DMS53 treated with DMSO at 0.1 percent for 48 hours (cell line): ENCODE measurements at regions not wholly inside any gene's neighbourhood (a gene's known extent, or its start where the extent isn't known, plus 50 kb on each side); places are given as distances from the start of the nearest gene placed in this dataset.

Source experiments
- DNase-seq: peaks from one replicate; lab custom pipeline; 2025; ENCODE audit not compliant: unreplicated experiment; lab: John Stamatoyannopoulos, UW

DNA sequence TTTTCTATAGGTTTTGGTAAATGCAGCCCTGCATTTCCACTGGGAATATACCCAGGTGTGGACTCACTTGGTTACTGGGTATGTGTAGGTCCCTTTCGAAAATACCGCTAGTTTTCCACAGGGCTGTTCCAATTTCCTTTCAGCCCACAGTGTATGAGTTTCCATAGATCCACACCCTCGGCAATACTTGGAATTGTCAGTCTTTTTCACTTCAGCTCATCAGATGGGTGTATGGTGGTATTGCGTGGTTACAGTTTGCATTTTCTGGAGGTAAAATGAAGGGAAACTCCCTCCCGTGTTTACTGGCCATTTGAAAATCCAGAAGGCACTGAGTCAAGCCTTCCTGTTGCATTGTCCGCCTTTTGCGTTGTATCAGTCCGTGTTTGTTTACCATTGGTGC lies 453.6 kb downstream of the CDH26 start:
- no peak for DNase-seq

DNA sequence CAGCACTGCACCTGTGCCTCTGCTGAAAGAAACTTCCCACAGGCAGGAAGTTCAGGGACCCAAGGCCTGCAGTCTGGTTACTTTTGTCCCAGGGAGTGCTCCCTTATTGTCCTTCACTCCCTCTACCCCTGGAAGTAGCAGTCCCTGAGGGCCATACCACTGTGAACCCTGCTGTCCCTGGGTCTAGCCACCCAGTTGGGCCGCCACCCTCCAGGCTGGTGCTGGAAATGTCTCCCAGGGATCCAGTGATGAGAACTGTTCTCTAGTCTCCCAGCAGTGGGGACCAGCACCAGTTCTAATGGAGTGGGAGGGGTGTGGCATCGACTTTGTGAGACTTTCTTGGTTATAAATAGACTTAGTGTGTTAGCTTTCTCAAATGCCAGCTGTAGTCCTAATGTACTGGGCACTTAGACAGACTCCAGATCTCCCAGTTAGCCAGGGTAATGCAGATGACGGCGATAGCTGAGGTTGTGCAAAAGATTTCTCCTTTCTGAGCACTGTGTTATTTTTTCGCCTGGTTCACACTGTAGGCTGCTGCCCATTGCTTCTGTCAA lies 462.5 kb downstream of the CDH26 start:
- no peak for DNase-seq

DNA sequence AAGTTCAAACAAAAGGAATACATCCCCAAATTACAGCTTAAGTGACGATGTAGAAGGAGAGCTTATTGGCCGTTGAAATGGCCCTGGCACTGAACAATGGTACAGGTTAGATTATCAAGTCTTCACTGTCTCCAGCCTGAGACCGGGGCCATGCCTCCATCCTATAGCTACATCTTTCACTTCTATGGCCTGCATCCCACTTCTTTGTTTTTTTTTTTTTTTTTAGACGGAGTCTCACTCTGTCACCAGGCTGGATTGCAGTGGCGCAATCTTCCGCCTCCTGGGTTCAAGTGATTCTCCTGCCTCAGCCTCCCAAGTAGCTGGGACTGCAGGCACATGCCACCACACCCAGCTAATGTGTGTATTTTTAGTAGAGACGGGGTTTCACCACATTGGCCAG lies 464.6 kb downstream of the CDH26 start:
- DNase-seq, result no peak

DNA sequence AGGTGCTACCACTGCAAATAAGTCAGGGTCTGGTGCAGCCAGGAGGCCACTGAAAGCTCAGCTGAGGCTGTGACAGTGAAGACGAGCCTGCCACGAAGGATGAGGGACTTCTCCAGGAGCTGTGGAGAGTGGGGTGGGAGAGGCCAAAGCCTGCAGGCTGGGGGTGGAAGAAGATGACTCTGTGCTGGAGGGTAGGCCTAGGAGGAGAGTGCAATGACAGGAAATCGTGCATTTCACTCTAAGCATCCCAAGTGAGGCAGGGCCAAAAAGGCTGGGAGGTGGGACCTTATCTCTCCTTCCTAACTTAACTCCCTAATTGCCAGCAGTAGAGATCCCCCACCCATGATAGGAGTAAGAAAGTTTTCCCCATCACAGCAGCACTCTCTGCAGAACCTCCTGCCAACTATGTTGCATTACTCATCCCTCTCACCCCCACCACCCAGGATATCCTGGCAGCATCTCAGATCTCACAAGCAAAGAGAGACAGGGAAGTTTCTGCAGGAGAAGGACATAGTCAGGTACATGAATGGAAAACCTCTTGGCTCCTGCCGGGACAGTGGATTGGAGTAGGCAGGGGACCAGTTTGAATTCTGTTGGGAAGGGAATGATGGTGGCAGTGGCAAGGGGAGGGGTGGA lies 466.2 kb downstream of the CDH26 start:
- no peak for DNase-seq

DNA sequence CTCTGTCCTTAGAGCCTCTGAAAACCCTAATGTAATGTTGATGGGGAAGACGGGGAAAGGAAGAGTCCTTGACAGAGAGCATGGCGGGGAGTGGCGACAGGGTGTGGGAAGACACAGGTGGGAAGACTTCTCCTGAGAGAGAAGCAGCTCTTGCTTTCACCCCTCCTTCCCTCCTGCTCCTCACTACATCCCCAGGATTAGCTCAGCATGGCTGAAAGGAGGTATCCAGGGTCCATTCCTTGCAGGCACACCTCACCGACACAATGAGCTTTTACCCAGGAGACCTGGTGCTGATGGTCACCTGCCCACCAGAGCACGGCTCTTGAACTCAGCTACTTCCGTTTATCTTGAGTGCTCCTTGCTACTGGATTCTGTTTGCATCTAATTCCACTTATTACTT lies 469.3 kb downstream of the CDH26 start:
- DNase-seq, result no peak

DNA sequence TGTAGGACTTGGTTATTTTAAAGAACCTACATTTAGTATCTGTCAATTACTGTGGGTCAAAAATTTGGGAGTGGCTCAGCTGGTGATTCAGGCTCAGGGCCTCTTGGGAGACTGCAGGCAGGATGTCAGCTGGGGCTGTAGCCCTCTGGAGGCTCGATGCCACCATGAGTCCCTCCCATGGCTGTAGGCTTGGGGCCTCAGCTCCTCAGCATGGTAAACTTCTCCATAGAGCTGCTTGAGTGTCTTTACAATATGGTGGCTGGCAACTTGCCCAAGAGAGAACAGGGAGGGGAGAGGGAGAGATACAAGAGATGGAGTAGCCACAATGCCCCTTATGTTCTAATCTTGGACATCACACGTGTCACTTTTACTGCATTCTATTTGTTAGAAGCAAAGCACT lies 470.4 kb downstream of the CDH26 start:
- DNase-seq, result no peak

DNA sequence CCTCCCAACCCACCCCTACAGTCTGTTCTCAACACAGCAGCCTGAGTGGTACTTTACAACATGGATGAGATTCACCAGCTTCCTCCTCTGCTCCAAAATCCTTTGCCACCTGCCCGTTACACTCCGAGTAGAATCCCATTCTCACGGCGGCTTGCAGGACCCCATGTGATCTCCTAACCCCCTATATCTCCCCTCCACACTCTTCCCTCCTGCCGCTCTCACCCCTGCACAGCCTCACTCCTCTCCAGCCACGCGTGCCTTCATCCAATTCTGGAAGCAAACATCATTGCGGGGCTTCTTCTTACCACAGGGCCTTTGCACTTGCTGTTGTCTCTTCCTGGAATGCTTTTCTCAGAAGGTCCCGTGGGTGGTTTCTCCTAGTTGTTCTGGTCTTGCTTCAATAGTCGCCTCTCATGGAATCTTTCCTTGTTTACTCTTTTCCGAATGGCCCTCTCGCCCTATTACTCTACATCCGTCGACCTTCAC lies 472.3 kb downstream of the CDH26 start:
- no peak for DNase-seq

DNA sequence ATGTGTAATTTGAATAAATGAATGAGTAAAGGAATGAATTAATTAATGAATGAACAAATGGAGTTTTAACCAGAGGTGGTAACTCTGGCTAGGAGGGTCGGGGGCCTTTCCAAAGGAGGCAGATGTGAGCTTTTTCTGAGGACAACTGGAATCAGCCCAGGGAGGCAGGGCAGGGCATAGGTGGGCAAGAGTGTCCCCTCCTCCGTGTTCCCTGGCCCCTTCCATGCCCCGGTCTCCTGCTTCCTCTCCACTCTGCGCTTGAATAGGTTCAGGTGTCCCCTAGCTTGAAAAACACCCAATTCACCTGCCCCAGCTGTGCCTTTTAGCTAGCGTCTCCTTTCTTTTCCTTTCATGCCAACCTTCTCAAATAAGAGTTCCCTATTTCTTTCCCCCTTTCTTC lies 473.1 kb downstream of the CDH26 start:
- DNase-seq, result no peak

DNA sequence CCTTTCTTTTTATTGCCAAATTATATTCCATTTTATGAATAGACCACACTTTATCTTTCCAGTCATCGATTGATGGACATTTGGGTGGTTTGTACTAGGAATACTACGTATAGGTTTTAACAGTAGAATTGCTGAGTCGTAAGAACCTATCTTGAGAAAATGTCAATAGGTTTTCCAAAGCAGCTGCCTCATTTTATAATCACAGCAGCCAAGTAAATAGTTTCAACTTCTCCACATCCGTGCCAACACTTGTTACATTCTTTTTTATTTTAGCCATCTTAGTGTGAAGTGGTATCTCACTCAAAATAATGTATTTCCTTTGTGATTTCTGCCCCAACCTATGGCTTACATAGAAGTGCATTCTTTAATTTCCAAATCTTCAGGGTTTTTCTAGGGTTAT lies 479.2 kb downstream of the CDH26 start:
- DNase-seq, result no peak

DNA sequence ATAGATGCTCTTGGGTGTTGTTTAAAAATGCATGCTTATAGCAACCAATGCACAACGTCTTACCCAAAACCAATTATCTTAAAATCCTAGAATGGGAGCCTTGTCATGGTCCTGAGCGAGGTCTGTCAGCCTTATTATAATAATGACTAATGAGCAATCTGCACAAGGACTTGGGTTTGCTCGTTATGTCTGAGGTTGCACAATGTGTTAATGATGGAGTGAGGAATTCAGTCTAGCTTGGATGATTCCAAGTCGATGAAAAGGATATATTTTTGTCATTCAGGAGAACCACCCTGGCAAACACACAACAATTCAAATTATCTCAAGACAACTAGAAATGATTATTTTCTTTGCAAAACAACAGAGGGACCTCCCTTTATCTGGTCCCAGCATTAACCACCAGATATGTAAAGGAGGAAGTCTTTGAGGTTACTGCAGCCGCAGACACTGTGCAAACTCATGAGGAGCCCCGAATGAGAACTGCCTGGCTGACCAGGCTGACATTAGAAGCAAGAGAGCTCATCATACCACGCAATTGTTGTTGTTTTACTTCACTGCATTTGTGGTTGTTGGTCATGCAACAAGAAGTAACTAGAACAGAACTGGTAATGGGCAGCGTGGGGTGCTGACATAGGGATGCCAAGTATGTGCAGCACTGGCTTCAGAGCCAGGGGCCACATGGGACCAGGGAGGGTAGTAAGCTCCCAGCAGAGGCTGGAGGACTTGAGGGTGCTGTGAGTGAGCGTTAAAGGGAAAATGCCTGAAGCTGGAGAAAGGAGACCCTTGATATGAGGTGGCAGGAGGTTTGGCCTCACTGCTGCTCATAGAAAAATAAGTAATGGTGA lies 488.3 kb downstream of the CDH26 start:
- no peak for DNase-seq

DNA sequence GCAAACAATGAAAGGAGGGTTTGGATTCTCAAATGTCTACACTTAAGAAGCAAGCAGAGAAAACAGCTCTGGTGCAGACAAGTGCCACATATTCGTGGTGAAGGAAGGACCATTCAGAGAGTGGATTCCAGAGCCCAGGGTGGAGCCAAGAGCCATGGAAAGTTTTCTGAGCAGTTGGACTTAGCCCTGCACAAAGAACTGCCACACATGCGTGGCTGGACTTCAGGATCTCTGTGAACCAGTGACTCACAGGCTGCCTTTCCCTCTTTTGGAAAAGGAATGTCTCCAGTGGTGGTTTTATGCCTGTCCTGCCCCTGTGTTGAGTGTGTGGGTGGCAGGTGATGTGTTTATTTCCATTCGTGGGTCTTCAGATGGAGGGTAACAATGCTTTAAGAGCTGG lies 489.5 kb downstream of the CDH26 start:
- DNase-seq, result no peak

DNA sequence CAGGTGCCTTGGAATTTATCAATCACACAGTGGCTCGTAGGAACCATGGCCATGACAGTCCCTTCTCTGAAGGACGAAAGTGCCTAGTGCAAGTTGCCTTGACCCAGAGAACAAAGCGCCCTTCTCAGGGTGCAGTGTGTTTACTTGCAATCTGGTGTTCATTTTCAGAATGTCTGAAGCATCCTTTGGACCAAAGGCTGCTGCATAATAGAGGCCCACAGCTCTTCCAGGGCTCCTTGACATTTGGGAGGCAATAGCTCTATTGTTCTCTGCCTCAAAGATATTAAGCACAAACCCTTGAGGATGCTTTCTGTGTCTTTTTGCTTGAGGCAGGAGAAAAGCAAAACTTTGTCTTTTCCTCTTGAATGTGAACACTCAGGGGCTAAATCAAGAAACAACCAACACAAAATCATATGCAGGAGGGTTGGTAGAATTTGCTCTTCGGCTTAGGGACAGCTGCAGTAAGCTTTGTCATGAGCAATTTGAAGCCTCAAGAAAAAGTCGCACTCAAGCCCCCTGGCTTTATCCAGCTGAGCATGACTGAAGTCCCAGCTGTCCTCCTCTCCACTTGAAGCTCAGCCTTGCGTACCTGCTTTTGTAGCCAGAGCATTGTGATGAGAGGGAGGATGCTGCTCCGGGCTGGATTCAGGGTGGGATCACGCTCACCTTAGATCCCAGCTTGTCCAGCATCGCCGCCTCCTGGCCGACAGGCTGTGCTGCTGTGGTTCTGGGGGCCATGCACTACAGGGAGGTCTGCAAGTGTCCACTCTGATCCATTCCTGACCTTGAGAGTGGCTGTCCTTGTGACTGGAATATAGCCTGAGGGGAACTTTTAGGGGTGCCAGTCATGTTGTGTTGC lies 495.4 kb downstream of the CDH26 start:
- DNase-seq, result no peak

DNA sequence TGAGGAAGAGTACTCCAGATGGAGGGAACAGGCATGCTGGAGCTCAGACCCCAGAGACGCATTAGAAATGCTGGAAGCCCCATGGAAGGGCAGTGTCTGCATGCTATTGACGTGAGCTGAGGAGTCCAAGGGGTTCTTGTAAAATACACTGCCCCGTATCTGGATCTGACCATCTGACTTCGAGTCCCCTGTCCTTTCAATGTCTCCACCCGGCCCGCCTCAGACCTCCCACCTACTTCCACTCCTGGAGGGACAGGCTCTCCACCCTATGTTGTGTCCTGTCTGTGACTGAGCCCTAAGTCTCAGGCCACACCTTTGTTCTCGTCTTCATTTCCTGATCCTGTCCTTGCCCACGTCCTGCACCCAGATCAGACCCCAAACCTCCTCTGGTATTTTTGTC lies 496.3 kb downstream of the CDH26 start:
- no peak for DNase-seq

DNA sequence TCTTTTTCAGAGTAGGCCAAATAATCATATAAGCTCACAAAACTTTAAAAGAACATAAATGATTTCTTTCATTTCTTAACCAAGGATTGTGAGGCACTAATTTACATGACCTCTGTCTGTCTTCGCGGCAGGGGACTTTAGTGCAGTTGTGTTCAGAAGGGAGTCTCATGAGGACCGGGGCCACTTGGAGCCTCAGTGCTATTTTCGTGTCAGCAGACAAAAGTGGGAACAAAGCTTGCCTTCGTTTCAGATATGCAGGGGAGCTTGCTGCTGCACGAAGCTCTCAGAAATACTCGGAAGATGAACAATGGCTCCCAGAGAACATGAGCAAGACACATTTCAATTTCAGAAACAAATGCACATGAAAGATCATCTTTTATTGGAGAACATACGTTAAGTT lies 497.0 kb downstream of the CDH26 start:
- DNase-seq, result no peak

DNA sequence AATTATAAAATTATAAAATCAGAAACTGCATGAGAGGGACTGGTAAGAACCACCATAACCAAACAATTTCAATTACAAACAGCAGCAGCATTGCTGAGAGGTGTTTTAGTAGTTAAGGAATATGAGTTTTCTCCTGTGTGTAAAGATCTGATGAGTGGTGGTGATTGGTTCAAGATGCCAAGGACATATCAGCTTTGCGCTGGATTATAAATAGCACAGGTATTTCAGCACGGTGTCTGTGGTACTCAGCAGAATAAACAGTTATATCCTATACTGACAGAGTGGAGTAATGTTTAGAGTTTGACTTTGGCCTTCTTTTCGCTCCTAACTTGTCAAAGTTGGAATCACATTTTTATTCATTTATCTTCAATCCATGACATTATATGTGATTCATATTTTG lies 501.0 kb downstream of the CDH26 start:
- no peak for DNase-seq

DNA sequence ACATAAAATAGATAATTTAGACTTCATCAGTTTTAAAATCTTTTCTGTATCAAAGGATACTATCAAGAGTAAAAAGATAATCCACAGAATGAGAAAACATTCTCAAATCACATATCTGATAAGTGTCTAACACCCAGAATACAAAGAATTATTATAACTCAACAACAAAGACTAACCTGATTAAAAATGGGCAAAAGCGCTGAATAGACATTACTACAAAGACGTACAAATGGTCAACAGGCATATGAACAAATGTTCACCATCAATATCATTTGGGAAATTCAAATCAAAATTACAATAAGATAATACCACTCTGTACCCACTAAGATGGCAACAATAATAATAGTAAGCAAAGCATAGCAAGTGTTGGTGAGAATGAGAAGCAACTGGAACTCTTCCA lies 503.8 kb downstream of the CDH26 start:
- no peak for DNase-seq

DNA sequence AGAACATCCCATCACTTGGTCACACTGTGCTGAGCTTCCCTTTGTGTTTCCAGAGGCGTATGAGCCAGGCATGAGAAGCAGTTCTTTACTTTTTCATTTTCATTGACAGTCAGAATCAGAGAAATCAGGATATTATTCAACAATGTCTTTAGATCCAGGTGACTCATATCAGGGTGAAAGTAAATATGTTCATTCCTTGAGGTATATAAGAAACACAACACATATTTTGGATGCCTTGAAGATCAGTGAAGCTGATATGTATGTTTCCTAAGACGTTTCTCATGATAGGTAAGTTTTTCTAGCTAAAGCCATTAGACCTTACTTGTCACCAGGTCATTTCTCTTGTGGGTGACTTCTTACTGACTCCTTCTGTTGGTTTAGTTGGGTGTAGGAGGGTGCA lies 505.6 kb downstream of the CDH26 start:
- DNase-seq, result no peak

DNA sequence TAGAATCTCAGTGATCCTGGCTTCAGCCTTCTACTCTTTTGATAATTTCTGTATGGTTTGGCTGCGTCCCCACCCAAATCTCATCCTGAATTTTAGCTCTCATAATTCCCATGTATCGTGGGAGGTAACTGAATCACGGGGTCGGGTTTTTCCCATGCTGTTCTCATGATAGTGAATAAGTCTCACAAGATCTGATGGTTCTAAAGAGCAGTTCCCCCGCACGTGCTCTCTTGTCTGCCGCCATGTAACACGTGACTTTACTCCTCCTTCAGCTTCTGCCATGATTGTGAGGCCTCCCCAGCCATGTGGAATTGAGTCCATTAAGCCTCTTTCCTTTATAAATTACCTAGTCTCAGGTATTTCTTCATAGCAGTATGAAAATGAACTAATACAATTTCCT lies 507.2 kb downstream of the CDH26 start:
- no peak for DNase-seq

DNA sequence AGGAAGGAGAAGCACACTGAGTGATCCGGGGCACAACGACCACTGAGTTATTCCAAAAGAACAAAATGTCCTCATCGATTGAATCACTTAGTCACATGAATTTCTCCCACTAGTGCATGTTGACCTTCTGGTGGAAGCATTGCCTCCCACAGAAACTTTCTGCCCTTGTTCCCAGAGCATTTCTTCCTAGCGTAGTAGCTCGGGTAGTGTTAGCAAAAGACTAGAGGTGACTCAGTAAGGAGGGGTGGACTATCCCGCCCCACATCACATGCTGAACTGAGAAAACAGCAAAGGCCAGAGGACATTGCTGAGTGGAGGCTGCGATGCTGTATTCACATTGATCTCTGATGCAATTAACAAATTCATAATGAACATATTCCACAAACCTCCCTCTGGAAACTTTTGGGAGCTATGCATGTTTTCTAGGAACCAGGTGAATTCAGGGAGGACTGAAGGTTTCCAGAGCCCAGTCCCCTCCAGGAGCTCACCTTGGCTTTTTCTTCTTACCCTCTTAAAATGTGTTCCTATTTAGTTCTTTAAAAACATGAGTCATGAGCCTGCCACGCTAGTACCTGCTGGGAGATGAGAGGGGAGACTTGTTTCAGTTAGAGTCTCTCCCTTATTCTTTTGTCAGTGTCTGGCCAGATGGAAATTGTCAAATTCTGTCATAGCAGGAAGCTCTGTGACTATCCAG lies 507.9 kb downstream of the CDH26 start:
- DNase-seq, result no peak

DNA sequence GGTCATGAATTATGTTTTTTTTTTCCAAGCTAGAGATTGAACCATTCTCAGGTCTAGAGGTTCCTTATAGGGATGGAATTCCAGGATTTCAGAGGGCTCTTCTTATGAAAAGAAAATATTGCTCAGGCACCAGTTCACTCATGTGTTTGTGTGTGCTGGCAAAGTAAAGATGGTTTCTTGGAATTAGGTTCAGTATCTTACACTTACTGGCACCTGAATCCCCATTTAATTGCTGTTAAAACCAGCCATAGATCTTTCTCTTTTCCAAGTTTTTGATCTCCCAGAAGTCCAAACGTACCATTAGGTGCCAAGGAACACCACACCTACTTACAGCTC lies 508.4 kb downstream of the CDH26 start:
- no peak for DNase-seq

DNA sequence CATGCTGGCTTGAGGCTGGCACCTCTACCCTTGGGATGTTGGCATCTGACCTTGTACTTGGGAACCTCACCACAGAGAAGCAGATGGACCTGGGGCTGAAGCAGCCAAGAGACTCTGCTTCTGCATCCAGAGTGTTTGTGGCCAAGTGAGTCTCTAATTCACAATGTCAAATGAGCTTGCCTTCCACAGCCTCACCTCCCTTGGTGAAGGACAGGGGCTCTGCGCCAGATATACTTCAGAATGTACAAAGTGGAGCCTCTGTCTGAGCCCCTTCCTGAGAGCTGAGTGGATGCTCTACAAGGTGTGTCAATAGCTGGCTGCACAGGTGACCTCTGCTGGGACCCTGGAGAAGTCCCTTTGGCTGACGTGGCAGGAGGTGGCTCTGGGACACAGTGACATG lies 508.9 kb downstream of the CDH26 start:
- no peak for DNase-seq
